ENCODE measurements at regions not wholly inside any gene's neighbourhood (a gene's known extent, or its start where the extent isn't known, plus 50 kb on each side); places are given as distances from the start of the nearest gene placed in this dataset.

DNA sequence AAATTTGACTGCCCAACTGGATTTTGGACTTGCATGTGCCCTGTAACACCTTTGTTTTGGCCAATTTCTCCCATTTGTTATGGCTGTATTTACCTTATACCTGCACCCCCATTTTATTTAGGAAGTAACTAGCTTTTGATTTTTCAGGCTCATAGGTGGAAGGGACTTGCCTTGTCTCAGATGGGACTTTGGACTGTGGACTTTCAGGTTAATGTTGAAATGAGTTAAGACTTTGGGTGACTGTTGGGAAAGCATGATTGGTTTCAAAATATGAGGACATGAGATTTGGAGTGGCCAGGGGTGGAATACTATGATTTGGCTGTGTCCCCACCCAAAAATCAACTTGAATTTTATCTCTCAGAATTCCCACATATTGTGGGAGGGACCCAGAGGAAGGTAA, 490.2 kb downstream of the PRR16 start:
- DNase-seq (ENCODE audit: low read depth), result no peak
- TF ChIP-seq, protein P1, sequence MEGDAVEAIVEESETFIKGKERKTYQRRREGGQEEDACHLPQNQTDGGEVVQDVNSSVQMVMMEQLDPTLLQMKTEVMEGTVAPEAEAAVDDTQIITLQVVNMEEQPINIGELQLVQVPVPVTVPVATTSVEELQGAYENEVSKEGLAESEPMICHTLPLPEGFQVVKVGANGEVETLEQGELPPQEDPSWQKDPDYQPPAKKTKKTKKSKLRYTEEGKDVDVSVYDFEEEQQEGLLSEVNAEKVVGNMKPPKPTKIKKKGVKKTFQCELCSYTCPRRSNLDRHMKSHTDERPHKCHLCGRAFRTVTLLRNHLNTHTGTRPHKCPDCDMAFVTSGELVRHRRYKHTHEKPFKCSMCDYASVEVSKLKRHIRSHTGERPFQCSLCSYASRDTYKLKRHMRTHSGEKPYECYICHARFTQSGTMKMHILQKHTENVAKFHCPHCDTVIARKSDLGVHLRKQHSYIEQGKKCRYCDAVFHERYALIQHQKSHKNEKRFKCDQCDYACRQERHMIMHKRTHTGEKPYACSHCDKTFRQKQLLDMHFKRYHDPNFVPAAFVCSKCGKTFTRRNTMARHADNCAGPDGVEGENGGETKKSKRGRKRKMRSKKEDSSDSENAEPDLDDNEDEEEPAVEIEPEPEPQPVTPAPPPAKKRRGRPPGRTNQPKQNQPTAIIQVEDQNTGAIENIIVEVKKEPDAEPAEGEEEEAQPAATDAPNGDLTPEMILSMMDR (conservative IDR thresholded peaks at IDR 0.05; ENCODE audit: low read depth, low read length), result no peak
- no peak overlapping the region for H3K4me3 ChIP-seq (ENCODE audit: low read length)

DNA sequence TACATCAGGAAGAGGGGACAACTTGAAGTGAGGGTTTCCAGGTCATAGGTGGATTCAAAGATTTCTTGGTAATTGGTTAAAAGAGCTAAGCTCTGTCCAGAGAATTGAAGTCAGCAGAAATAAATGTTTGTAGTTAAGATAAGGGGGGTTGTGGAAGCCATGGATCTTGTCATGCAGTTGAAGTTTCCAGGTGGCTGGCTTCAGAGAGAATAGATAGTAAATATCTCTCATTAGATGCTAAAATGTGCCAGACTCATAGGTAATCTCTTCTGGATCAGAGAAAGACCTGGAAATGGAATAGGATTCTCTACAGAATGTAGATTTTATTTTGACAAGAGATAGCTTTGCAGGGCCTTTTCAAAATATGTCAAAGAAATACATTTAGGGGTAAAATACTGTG, 491.7 kb downstream of the PRR16 start:
- TF ChIP-seq, protein P1 (conservative IDR thresholded peaks at IDR 0.05; ENCODE audit: low read depth, low read length), result no peak
- DNase-seq (ENCODE audit: low read depth), result no peak
- H3K4me3 ChIP-seq (ENCODE audit: low read length), result no peak overlapping the region

GRCh38 chr5:120958877-120959485, 494.9 kb downstream of the PRR16 start:
- DNase-seq (ENCODE audit: low read depth), result no peak
- TF ChIP-seq, protein P1 (conservative IDR thresholded peaks at IDR 0.05; ENCODE audit: low read depth, low read length), result no peak
- H3K4me3 ChIP-seq (ENCODE audit: low read length), result no peak overlapping the region

DNA sequence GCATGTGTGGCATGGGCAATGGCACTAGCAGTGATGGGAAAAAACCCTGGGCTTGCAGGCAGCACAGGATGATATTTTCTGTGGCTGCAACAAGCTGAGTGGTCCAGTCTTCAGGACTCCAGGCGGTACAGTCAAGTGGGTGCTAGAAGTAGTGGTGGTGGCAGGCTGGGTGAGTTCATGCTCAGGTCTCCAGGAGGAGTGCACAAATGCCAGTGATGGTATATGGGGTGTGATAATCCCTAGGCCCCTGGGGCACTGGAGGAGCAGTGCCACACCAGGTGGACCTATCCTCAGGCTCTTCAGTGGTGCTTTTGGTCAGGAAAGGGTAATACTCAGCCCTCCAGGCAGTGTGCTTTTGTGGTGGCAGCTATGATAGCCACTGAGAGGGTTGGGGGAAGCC, 496.4 kb downstream of the PRR16 start:
- no peak for DNase-seq (ENCODE audit: low read depth)
- no peak overlapping the region for H3K4me3 ChIP-seq (ENCODE audit: low read length)
- TF ChIP-seq, protein P1 (conservative IDR thresholded peaks at IDR 0.05; ENCODE audit: low read depth, low read length), result no peak

- no peak overlapping the region for H3K4me3 ChIP-seq (ENCODE audit: low read length)
- TF ChIP-seq, protein P1 (conservative IDR thresholded peaks at IDR 0.05; ENCODE audit: low read depth, low read length), result no peak
- DNase-seq (ENCODE audit: low read depth), result no peak
These were observed 503.3 kb downstream of the PRR16 start for GRCh38 chr5:120967366-120967765.

DNA sequence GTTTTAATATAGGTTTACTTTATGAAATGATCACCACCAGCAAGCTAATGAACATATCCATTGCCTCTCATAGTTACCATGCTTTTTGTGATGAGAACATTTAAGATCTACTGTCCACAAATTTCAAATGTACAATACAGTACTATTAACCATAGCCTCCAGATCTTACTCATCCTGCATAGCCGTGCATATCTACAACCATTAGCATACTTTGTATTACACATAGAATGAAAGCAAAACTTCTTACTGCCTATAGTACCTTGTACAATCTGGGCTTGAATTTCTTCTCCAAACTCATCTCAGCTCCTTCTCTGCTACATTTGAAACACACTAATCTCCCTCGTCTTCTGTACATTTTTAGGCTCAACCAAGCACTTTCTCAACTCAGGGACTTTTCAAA, 510.6 kb downstream of the PRR16 start:
- TF ChIP-seq, protein P1 (conservative IDR thresholded peaks at IDR 0.05; ENCODE audit: low read depth, low read length), result no peak
- no peak overlapping the region for H3K4me3 ChIP-seq (ENCODE audit: low read length)
- DNase-seq (ENCODE audit: low read depth), result no peak

DNA sequence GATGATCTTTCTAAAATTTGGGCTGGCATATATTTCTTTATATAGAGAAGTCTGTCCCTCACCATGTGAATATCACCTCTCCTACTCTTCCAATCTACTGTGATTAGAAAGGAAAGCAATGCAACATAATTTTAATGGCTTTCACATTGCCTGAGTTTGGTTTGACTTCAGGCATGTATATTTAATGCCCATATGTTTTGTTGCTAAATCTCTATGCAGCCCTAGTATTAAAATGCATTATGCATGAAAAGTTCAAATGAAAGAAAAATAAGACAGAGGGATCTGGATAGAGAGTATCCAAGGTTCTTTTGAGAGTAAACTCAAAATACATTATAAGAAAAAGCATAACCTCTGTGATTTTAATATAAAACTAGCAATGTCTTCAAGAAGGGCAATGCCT, 518.3 kb downstream of the PRR16 start:
- TF ChIP-seq, protein P1 (conservative IDR thresholded peaks at IDR 0.05; ENCODE audit: low read depth, low read length), result no peak
- no peak overlapping the region for H3K4me3 ChIP-seq (ENCODE audit: low read length)
- DNase-seq (ENCODE audit: low read depth), result no peak
